AG04450 (cell line): ENCODE measurements at regions not wholly inside any gene's neighbourhood (a gene's known extent, or its start where the extent isn't known, plus 50 kb on each side); places are given as distances from the start of the nearest gene placed in this dataset.

Experiments
- CTCF ChIA-PET: fragments of 300-600, 350-600 bp; formaldehyde crosslinking; extraction: SDS; loops from one replicate; lab custom pipeline; 2022; ENCODE audit warnings: antibody characterized with exemption, inconsistent platforms; lab: Charles Lee
- POLR2A ChIA-PET: fragments of 350-600 bp; formaldehyde crosslinking; extraction: SDS; loops from one replicate; lab custom pipeline; 2021; ENCODE audit warnings: antibody characterized with exemption, inconsistent platforms; lab: Yijun Ruan, JAX
- DNase-seq: peaks from one replicate; pipeline ENCODE4 v3.0.0-alpha.2; 2011; ENCODE audit warnings: low read depth, low spot score
- H3K27ac ChIP-seq: one replicate; pipeline ENCODE4 v1.5.1; 2012; ENCODE audit warnings: low read depth, low read length, control low read depth
- H3K27me3 ChIP-seq: one replicate; pipeline ENCODE4 v1.6.0; 2012; ENCODE audit warnings: low read length; ENCODE audit not compliant: control insufficient read depth, insufficient read depth
- H3K4me3 ChIP-seq: 2 replicates; pipeline ENCODE4 v1.5.1; 2011; ENCODE audit warnings: mild to moderate bottlenecking, low read depth, low read length, control low read depth
- H3K9me3 ChIP-seq: 2 replicates; pipeline ENCODE4 v1.5.1; 2012; ENCODE audit warnings: low read length; ENCODE audit not compliant: control insufficient read depth, insufficient read depth
- CTCF ChIP-seq: IDR thresholded peaks from 2 replicates; pipeline ENCODE4 v1.5.1; 2011; ENCODE audit warnings: low read depth, low read length, control low read depth, inconsistent platforms

- Histone ChIP-seq H3K4me3 (no peak overlapping the region), H3K27ac (no peak overlapping the region), H3K27me3 (no peaks in the 10 kb centered on the region), H3K9me3 (no peaks in the 10 kb centered on the region)
- ChIA-PET POLR2A (no interaction called here), CTCF (no interaction called here)
- DNase-seq = no peak
- no peak for TF ChIP-seq CTCF
These were observed 465.9 kb downstream of the PLA2G4A start for GRCh38 chr1:187294421-187295201.

GRCh38 chr1:187300081-187300480 is 471.3 kb downstream of the PLA2G4A start:
- Histone ChIP-seq H3K27ac (no peak overlapping the region), H3K4me3 (no peak overlapping the region), H3K27me3 (no peaks in the 10 kb centered on the region), H3K9me3 (no peaks in the 10 kb centered on the region)
- CTCF ChIA-PET = no interaction called here
- TF ChIP-seq CTCF = no peak
- POLR2A ChIA-PET = no interaction called here
- no peak for DNase-seq

GRCh38 chr1:187306710-187307415 is 478.1 kb downstream of the PLA2G4A start:
- H3K4me3 ChIP-seq = no peak overlapping the region
- no peaks in the 10 kb centered on the region for H3K27me3 ChIP-seq
- ChIA-PET POLR2A (no interaction called here), CTCF (no interaction called here)
- DNase-seq = no peak
- no peak overlapping the region for H3K27ac ChIP-seq
- no peak for TF ChIP-seq CTCF
- no peaks in the 10 kb centered on the region for H3K9me3 ChIP-seq

- Histone ChIP-seq H3K4me3 (no peak overlapping the region), H3K27ac (no peak overlapping the region), H3K27me3 (no peaks in the 10 kb centered on the region), H3K9me3 (no peaks in the 10 kb centered on the region)
- DNase-seq = no peak
- ChIA-PET CTCF (no interaction called here), POLR2A (no interaction called here)
- no peak for TF ChIP-seq CTCF
These were observed 481.4 kb downstream of the PLA2G4A start for GRCh38 chr1:187310038-187310631.

- CTCF ChIA-PET = interaction anchor here (1.0 kb wide), 1 partner anchor 15 kb away, joined by 6 read pairs; no protein-coding TSS in a partner anchor
- H3K27ac ChIP-seq = no peak overlapping the region
- H3K4me3 ChIP-seq = no peak overlapping the region
- POLR2A ChIA-PET = no interaction called here
- no peak for TF ChIP-seq CTCF
- DNase-seq = no peak
- H3K9me3 ChIP-seq = no peaks in the 10 kb centered on the region
- no peaks in the 10 kb centered on the region for H3K27me3 ChIP-seq
These were observed 484.4 kb downstream of the PLA2G4A start for GRCh38 chr1:187313115-187313514.
